Left lung (tissue), 4 donors: ENCODE measurements at regions not wholly inside any gene's neighbourhood (a gene's known extent, or its start where the extent isn't known, plus 50 kb on each side); places are given as distances from the start of the nearest gene placed in this dataset.

ENCODE experiments used
- ATAC-seq: fragments of 200-7000 bp; cut with Tn5 transposase; one replicate; pipeline ENCODE4 v1.9.1; 2020; ENCODE audit warnings: moderate library complexity
- DNase-seq, 4 donors: peaks; one replicate each; pipeline ENCODE4 v3.0.0-alpha.2; 2013 to 2020
- H3K27ac ChIP-seq, 2 donors: fragments of 200-600 bp; sonication (generic) in 1 of 2; one replicate each; pipeline versions ENCODE4 v1.5.0 to v1.8.0; 2020 to 2021
- H3K27me3 ChIP-seq, 2 donors: fragments of 200-600 bp; sonication (generic) in 1 of 2; one replicate each; pipeline versions ENCODE4 v1.5.0 to v1.8.0; 2020 to 2021
- H3K36me3 ChIP-seq, 2 donors: fragments of 200-600 bp; sonication (generic) in 1 of 2; one replicate each; pipeline versions ENCODE4 v1.5.0 to v1.8.0; 2020 to 2021
- H3K4me1 ChIP-seq, 2 donors: fragments of 200-600 bp; one replicate each; pipeline ENCODE4 v1.8.0; 2021
- H3K4me3 ChIP-seq, 2 donors: fragments of 200-600 bp; sonication (generic) in 1 of 2; one replicate each; pipeline versions ENCODE4 v1.5.0 to v1.8.0; 2020 to 2021; ENCODE audit warnings: mild to moderate bottlenecking in 1 of 2
- H3K9me3 ChIP-seq, 2 donors: fragments of 200-600 bp; sonication (generic) in 1 of 2; one replicate each; pipeline versions ENCODE4 v1.5.0 to v1.8.0; 2020 to 2021
- intact Hi-C, 2 donors: fragments of 100-400 bp; cut with DNase I; formaldehyde crosslinking; loops; one replicate each; pipeline versions ENCODE4 v1.11.2 to v1.14.2; 2022
- TF ChIP-seq, protein P1 (sequence below), 2 donors: fragments of 200-600 bp; sonication (generic) in 1 of 2; IDR thresholded peaks; one replicate each; pipeline versions ENCODE4 v1.5.0 to v1.8.0; 2021; ENCODE audit warnings: antibody characterized with exemption in 2 of 2
- donor health status: DM: no; HTN: yes; CAD: no.
- donor health status: DM: no; HTN: no; CAD: no.

DNA sequence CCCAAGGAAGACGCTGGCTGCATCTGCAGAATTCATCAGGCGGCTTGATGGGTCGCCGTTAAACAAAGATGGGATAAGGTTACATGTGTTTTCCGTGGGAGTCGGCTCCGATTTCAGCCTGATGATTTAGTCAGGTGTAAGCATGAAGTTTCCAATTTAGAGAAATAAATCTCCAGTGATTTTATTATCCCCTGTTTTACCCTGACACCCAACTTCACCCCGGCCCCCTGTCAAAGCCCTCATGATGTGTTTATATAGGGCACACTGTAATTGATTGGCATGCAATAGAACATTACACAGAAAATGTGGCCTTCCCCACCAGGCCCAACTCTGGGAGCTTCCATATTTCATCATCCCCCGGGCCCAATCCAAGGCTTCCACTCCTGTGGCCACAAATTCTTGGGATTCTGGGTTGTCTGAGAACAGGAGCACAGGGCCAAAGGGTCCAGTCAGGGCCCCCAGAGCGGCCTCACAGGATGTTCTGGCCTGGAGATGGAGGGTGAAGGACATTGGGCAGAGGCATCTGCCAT, 72.5 kb downstream of the FOXD2 start:
- H3K36me3 ChIP-seq: no peaks in the 10 kb centered on the region
- no peak overlapping the region for H3K4me3 ChIP-seq
- intact Hi-C loops: no loop called here
- H3K9me3 ChIP-seq: peaks cover 0 to 7% of the 10 kb centered on the region in 2 donors
- H3K27ac ChIP-seq: no peak overlapping the region
- TF ChIP-seq, protein P1, sequence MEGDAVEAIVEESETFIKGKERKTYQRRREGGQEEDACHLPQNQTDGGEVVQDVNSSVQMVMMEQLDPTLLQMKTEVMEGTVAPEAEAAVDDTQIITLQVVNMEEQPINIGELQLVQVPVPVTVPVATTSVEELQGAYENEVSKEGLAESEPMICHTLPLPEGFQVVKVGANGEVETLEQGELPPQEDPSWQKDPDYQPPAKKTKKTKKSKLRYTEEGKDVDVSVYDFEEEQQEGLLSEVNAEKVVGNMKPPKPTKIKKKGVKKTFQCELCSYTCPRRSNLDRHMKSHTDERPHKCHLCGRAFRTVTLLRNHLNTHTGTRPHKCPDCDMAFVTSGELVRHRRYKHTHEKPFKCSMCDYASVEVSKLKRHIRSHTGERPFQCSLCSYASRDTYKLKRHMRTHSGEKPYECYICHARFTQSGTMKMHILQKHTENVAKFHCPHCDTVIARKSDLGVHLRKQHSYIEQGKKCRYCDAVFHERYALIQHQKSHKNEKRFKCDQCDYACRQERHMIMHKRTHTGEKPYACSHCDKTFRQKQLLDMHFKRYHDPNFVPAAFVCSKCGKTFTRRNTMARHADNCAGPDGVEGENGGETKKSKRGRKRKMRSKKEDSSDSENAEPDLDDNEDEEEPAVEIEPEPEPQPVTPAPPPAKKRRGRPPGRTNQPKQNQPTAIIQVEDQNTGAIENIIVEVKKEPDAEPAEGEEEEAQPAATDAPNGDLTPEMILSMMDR (IDR thresholded peaks at IDR 0.05): no peak
- H3K4me1 ChIP-seq: peaks cover 9 to 15% of the 10 kb centered on the region in 2 donors
- DNase-seq (no peak), ATAC-seq (no peak)
- H3K27me3 ChIP-seq: peaks cover 16 to 65% of the 10 kb centered on the region in 2 donors

DNA sequence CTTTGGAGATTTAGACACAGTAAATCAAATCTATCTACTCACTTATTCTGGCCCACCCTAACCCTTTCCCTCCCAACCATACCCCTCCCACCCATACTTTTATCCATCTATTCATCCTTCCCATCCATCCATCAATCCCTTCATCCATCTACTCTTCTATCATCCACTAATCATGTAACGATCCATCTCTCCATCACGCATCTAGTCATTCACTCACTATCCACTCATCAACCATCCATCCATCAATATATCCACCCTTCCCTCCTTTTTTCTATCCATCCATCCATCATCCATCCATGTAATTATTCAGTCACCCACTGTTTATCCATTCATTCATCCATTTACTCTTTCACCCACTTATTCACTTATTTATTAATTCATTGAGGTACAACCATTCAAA, 74.0 kb downstream of the FOXD2 start:
- intact Hi-C loops: no loop called here
- peaks cover 9 to 15% of the 10 kb centered on the region in 2 donors for H3K4me1 ChIP-seq
- no peaks in the 10 kb centered on the region for H3K36me3 ChIP-seq
- ATAC-seq (no peak), DNase-seq (no peak)
- H3K4me3 ChIP-seq: no peak overlapping the region
- H3K9me3 ChIP-seq: peaks cover 0 to 7% of the 10 kb centered on the region in 2 donors
- H3K27ac ChIP-seq: no peak overlapping the region
- TF ChIP-seq, protein P1 (IDR thresholded peaks at IDR 0.05): no peak
- H3K27me3 ChIP-seq: peaks cover 16 to 51% of the 10 kb centered on the region in 2 donors

DNA sequence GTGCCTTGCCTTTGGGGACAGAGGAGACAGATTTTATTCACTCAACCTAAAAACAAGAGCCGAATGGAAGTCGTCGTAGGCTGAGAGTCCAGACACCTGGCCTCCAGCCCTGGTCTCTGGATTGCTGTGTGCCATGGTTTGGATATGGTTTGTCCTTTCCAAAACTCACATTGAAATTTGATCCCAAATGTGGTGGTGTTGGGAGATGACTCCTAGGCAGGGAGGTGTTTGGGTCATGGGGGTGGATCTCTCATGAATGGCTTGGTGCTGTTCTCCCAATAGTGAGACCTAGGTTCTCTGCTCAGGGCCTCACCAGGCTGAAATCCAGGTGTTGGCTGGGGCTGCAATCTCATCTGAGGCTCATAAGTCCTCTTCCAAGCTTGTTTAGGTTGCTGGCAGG, 75.5 kb downstream of the FOXD2 start:
- Histone ChIP-seq H3K27ac (no peak overlapping the region), H3K36me3 (no peaks in the 10 kb centered on the region), H3K4me1 (peaks cover 4 to 6% of the 10 kb centered on the region in 2 donors), H3K9me3 (peaks cover 0 to 7% of the 10 kb centered on the region in 2 donors), H3K27me3 (peaks cover 4 to 35% of the 10 kb centered on the region in 2 donors), H3K4me3 (no peak overlapping the region)
- intact Hi-C loops: no loop called here
- DNase-seq (no peak), ATAC-seq (no peak)
- TF ChIP-seq, protein P1 (IDR thresholded peaks at IDR 0.05): no peak

DNA sequence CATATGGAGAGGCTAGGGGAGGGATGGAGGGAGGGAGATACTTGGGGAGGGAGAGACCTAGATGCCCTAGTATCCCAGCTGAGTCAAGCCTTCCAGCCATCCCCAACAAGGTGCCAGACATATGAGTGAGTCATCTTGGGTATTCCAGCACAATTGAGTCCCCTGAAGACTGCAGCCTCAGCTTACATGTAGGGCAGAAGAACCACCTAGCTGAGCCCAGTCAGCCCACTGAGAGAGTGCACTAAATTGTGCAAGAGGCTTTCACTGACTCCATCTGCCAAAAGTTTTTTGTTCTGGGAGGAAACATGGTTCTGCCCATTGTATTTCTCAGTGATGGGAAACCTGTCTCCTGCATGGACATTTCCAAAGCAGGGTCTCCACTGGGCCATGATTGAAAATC, 76.4 kb downstream of the FOXD2 start:
- ATAC-seq (no peak), DNase-seq (no peak)
- Histone ChIP-seq H3K9me3 (peaks cover 0 to 7% of the 10 kb centered on the region in 2 donors), H3K4me3 (no peak overlapping the region), H3K36me3 (no peaks in the 10 kb centered on the region), H3K27me3 (peaks cover 0 to 27% of the 10 kb centered on the region in 2 donors), H3K4me1 (no peaks in the 10 kb centered on the region), H3K27ac (no peak overlapping the region)
- TF ChIP-seq, protein P1 (IDR thresholded peaks at IDR 0.05): no peak
- intact Hi-C loops: no loop called here

DNA sequence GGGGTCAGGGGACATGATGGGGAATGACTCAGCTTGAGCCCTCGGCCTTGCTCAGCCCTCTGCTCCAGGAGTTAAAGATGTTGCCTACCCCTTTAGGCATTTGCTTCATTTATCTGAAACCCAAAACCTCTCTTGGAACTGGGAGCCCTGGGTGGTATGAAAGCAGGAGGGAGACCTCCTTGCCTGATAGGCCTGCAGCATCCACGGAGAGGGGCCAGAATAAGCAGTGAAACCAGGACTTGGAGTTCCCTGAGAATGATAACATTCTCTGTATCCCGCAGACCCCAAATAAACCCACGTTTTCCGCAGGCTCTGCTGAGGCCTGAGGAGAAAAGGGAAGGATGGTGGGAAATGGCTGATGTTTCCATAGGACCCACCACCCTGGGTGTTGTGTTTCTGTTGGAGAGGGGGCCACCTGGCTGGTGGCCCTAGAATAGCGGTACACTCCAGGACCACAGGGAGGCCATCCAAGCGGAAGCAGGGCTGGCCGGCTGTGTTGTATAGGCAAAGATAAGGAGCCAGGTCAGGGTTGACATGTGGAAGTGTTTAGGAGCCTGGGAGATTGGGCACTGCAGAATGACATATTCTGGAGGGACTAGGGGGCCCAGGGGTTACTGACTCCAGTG, 77.4 kb downstream of the FOXD2 start:
- Histone ChIP-seq H3K4me1 (no peaks in the 10 kb centered on the region), H3K27ac (no peak overlapping the region), H3K27me3 (peaks cover 0 to 16% of the 10 kb centered on the region in 2 donors), H3K36me3 (no peaks in the 10 kb centered on the region), H3K4me3 (no peak overlapping the region), H3K9me3 (peaks cover 0 to 7% of the 10 kb centered on the region in 2 donors)
- intact Hi-C loops: no loop called here
- ATAC-seq: no peak
- TF ChIP-seq, protein P1 (IDR thresholded peaks at IDR 0.05): no peak
- DNase-seq: no peak
